GM12875 (cell line): ENCODE measurements at regions not wholly inside any gene's neighbourhood (a gene's known extent, or its start where the extent isn't known, plus 50 kb on each side); places are given as distances from the start of the nearest gene placed in this dataset.
"Not testable (repeated sequence)": the region's sequence is repeated elsewhere in the genome, so short reads cannot be mapped to it uniquely, and the experiment has no call there.

Experiments
- H3K4me3 ChIP-seq: one replicate; pipeline ENCODE4 v1.5.1; 2011; ENCODE audit warnings: low read depth, low read length, control low read depth
- CTCF ChIP-seq: IDR thresholded peaks from 2 replicates; pipeline ENCODE4 v1.5.1; 2011; ENCODE audit warnings: low read depth, mild to moderate bottlenecking, control low read depth, inconsistent platforms, low read length, moderate library complexity, borderline replicate concordance; ENCODE audit not compliant: insufficient read depth

DNA sequence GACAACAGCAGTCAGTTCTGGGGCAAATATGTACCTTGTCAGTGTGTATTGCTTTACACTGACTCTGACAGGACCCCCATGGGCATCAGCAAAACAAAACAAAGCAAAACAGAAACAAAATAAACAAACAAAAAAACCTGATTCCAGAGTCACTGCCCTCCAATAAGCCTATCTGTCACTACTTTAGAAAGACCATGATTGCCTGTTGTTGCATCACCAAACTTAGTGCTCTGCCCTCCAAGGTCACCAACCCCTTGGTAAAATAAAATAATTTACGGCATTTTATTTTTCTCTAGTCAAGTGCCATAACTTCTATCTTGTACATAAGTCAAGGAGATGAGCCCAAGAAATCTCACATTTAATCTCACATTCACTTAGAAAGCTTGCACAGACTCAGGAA is 120.9 kb upstream of the ADAMTS3 start:
- no peak overlapping the region for H3K4me3 ChIP-seq
- TF ChIP-seq CTCF, result no peak

GRCh38 chr4:72686390-72686789 is 117.4 kb upstream of the ADAMTS3 start:
- H3K4me3 ChIP-seq, result not testable (repeated sequence)

- TF ChIP-seq CTCF, result no peak
- H3K4me3 ChIP-seq, result no peak overlapping the region
Observed at GRCh38 chr4:72679666-72680065, 110.6 kb upstream of the ADAMTS3 start.

DNA sequence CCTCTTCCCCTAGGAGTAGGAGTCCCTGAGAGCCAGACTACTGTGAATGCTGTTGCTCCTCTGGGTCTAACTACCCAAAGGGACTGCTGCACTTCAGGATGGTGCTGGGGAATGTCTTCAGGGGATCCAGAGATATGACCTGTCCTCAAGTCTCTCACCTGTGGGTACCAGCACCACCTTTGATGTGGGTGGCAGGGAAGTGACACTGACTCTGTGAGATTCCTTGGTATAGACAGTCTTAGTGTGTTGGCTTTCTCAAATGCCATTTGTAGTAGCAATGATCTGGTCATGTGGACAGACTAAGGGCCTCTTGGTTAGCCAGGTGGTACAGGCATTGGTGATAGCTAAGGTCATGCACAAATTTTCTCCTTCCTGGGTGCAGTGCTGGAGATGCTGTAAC is 108.9 kb upstream of the ADAMTS3 start:
- H3K4me3 ChIP-seq, result no peak overlapping the region
- no peak for TF ChIP-seq CTCF

- H3K4me3 ChIP-seq, result no peak overlapping the region
- no peak for TF ChIP-seq CTCF
Observed at GRCh38 chr4:72677265-72677664, 108.2 kb upstream of the ADAMTS3 start.

GRCh38 chr4:72671980-72672379 is 103.0 kb upstream of the ADAMTS3 start:
- H3K4me3 ChIP-seq, result no peak overlapping the region
- no peak for TF ChIP-seq CTCF

DNA sequence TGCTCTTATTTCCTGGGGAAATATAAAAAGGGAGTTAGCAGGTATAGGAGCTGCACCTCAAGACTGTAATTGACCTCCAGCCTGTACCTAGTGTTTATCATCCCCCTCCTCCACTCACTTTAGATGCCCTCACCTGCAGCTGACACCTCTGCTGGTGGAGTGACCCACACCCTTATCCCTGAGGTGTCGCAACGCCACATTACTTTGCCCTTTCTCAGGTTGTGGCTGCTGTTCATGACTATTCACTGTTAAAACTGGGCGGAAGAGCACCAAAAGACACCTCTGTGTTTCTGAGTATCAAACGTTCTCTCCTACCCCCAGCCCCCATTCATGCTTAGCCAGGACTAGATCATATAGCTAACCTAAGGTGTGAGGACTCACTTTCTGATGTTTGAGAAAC is 101.5 kb upstream of the ADAMTS3 start:
- TF ChIP-seq CTCF, result no peak
- H3K4me3 ChIP-seq, result no peak overlapping the region

DNA sequence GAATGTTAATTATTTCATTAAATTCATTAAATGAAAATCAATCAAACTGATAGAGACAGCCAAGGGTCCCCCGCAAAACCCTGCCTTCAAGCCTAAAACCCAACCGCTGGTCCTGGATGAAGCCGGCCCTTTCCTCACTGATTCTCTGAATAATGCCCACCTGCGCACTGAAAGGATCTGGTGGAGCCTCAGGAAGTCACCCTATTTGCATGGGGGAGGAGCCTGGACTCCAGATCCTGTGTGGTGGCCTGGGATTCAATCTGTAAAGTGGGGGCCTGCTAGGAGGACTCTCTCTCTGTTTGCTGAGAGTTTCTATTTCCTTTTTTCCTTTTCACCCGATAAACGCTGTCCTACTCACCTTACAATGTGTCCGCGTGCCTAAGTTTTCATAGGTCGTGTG is 97.9 kb upstream of the ADAMTS3 start:
- no peak for TF ChIP-seq CTCF
- no peak overlapping the region for H3K4me3 ChIP-seq
